HEK293 (cell line): ENCODE measurements at regions not wholly inside any gene's neighbourhood (a gene's known extent, or its start where the extent isn't known, plus 50 kb on each side); places are given as distances from the start of the nearest gene placed in this dataset.

Experiments
- CTCF ChIA-PET: fragments of 350-600 bp; formaldehyde crosslinking; extraction: SDS; loops from one replicate; lab custom pipeline; 2021; ENCODE audit warnings: antibody characterized with exemption; lab: Yijun Ruan, JAX
- POLR2A ChIA-PET: fragments of 300-600 bp; formaldehyde crosslinking; extraction: SDS; loops from one replicate; lab custom pipeline; 2020; ENCODE audit warnings: antibody characterized with exemption, inconsistent platforms; lab: Yijun Ruan, JAX
- H3K27ac ChIP-seq: fragments of 200-500 bp; sonication (Bioruptor generic); 2 replicates; pipeline ENCODE4 v1.5.1; 2014; ENCODE audit warnings: low read depth, low read length, control low read depth, inconsistent platforms; ENCODE audit errors: extremely low read depth
- H3K36me3 ChIP-seq, 2 experiments: fragments of 200-500 bp in 1 of 2; sonication (Bioruptor generic) in 1 of 2; 1 replicate in 1 of 2; 2 replicates in 1 of 2; pipeline ENCODE4 v1.5.1; 2014 to 2017; ENCODE audit warnings: inconsistent platforms in 2 of 2, low read length in 2 of 2; ENCODE audit not compliant: control insufficient read depth in 2 of 2, insufficient read depth in 1 of 2
- H3K4me1 ChIP-seq: fragments of 200-500 bp; sonication (Bioruptor generic); 2 replicates; pipeline ENCODE4 v1.5.1; 2014; ENCODE audit warnings: mild to moderate bottlenecking, low read length, inconsistent platforms; ENCODE audit not compliant: control insufficient read depth, insufficient read depth
- H3K4me3 ChIP-seq: 2 replicates; pipeline ENCODE4 v1.5.1; 2011; ENCODE audit warnings: low read depth, mild to moderate bottlenecking, control low read depth, low read length, moderate library complexity
- H3K9me3 ChIP-seq: fragments of 200-500 bp; sonication (Bioruptor generic); 2 replicates; pipeline ENCODE4 v1.5.1; 2014; ENCODE audit warnings: low read depth, low read length, inconsistent platforms; ENCODE audit not compliant: control insufficient read depth, insufficient read depth
- GFI1B ChIP-seq: fragments of 450-650 bp; formaldehyde crosslinking; IDR thresholded peaks from 2 replicates; pipeline ENCODE4 v1.5.1; 2016; ENCODE audit warnings: missing biosample characterization, missing genetic modification characterization
- HOXD13 ChIP-seq: sonication (generic); formaldehyde crosslinking; IDR thresholded peaks from 2 replicates; pipeline ENCODE4 v1.8.0; 2022; ENCODE audit warnings: missing genetic modification reagents, borderline replicate concordance
- KLF16 ChIP-seq: fragments of 450-650 bp; formaldehyde crosslinking; IDR thresholded peaks from 2 replicates; pipeline ENCODE4 v1.5.1; 2017; ENCODE audit warnings: missing biosample characterization, missing genetic modification characterization
- MEIS1 ChIP-seq: sonication (generic); formaldehyde crosslinking; IDR thresholded peaks from 2 replicates; pipeline ENCODE4 v1.8.1; 2022; ENCODE audit warnings: missing genetic modification reagents, mild to moderate bottlenecking, borderline replicate concordance
- OVOL3 ChIP-seq: fragments of 450-650 bp; formaldehyde crosslinking; IDR thresholded peaks from 2 replicates; pipeline ENCODE4 v1.5.1; 2016; ENCODE audit warnings: missing biosample characterization, missing genetic modification characterization
- PRDM1 ChIP-seq: fragments of 450-650 bp; formaldehyde crosslinking; IDR thresholded peaks from 2 replicates; pipeline ENCODE4; 2016; ENCODE audit warnings: missing biosample characterization, missing genetic modification characterization
- REPIN1 ChIP-seq: fragments of 450-650 bp; formaldehyde crosslinking; IDR thresholded peaks from 2 replicates; pipeline ENCODE4 v1.5.1; 2017; ENCODE audit warnings: missing biosample characterization, missing genetic modification characterization, low read depth
- ZNF112 ChIP-seq: fragments of 450-650 bp; formaldehyde crosslinking; IDR thresholded peaks from 2 replicates; pipeline ENCODE4 v1.5.0; 2017; ENCODE audit warnings: missing biosample characterization, missing genetic modification characterization
- ZNF184 ChIP-seq: fragments of 450-650 bp; IDR thresholded peaks from 2 replicates; pipeline ENCODE4 v1.5.1; 2018; ENCODE audit warnings: missing biosample characterization, mild to moderate bottlenecking, missing genetic modification characterization
- ZNF19 ChIP-seq: fragments of 450-650 bp; formaldehyde crosslinking; IDR thresholded peaks from 2 replicates; pipeline ENCODE4; 2016; ENCODE audit warnings: missing biosample characterization, missing genetic modification characterization, low read depth
- ZNF223 ChIP-seq: fragments of 450-650 bp; formaldehyde crosslinking; IDR thresholded peaks from 2 replicates; pipeline ENCODE4 v1.5.1; 2016; ENCODE audit warnings: missing biosample characterization, missing genetic modification characterization
- ZNF239 ChIP-seq: fragments of 450-650 bp; formaldehyde crosslinking; IDR thresholded peaks from 2 replicates; pipeline ENCODE4 v1.5.1; 2016; ENCODE audit warnings: missing biosample characterization, missing genetic modification characterization
- ZNF521 ChIP-seq: fragments of 450-650 bp; formaldehyde crosslinking; IDR thresholded peaks from 2 replicates; pipeline ENCODE4 v1.5.1; 2017; ENCODE audit warnings: missing biosample characterization, mild to moderate bottlenecking, missing genetic modification characterization
- ZNF654 ChIP-seq: fragments of 450-650 bp; formaldehyde crosslinking; IDR thresholded peaks from 2 replicates; pipeline ENCODE4 v1.5.1; 2016; ENCODE audit warnings: low read depth, missing biosample characterization, missing genetic modification characterization
- ZNF747 ChIP-seq: fragments of 450-650 bp; formaldehyde crosslinking; IDR thresholded peaks from 2 replicates; pipeline ENCODE4 v1.5.1; 2016; ENCODE audit warnings: missing biosample characterization, missing genetic modification characterization
- ZNF76 ChIP-seq: fragments of 450-650 bp; formaldehyde crosslinking; IDR thresholded peaks from 2 replicates; pipeline ENCODE4; 2016; ENCODE audit warnings: low read depth, missing biosample characterization, missing genetic modification characterization, borderline replicate concordance
- TF ChIP-seq, protein P1 (sequence below): fragments of 450-650 bp; formaldehyde crosslinking; conservative IDR thresholded peaks from 2 replicates; pipeline ENCODE4 v1.5.1; 2016; ENCODE audit warnings: low read depth, missing biosample characterization, missing genetic modification characterization
- TF ChIP-seq, protein P2 (sequence below): fragments of 450-650 bp; formaldehyde crosslinking; IDR thresholded peaks from 2 replicates; pipeline ENCODE4 v1.5.1; 2016; ENCODE audit warnings: missing biosample characterization, missing genetic modification characterization
- TF ChIP-seq, protein P3 (sequence below): fragments of 450-650 bp; formaldehyde crosslinking; conservative IDR thresholded peaks from 2 replicates; pipeline ENCODE4 v1.5.1; 2016; ENCODE audit warnings: low read depth, missing biosample characterization, missing genetic modification characterization
- TF ChIP-seq, protein P4 (sequence below): fragments of 450-650 bp; formaldehyde crosslinking; IDR thresholded peaks from 2 replicates; pipeline ENCODE4 v1.5.1; 2017; ENCODE audit warnings: missing biosample characterization, mild to moderate bottlenecking, missing genetic modification characterization, moderate library complexity
- TF ChIP-seq, protein P5 (sequence below): fragments of 450-650 bp; formaldehyde crosslinking; IDR thresholded peaks from 2 replicates; pipeline ENCODE4 v1.5.1; 2016; ENCODE audit warnings: missing biosample characterization, missing genetic modification characterization, borderline replicate concordance

DNA sequence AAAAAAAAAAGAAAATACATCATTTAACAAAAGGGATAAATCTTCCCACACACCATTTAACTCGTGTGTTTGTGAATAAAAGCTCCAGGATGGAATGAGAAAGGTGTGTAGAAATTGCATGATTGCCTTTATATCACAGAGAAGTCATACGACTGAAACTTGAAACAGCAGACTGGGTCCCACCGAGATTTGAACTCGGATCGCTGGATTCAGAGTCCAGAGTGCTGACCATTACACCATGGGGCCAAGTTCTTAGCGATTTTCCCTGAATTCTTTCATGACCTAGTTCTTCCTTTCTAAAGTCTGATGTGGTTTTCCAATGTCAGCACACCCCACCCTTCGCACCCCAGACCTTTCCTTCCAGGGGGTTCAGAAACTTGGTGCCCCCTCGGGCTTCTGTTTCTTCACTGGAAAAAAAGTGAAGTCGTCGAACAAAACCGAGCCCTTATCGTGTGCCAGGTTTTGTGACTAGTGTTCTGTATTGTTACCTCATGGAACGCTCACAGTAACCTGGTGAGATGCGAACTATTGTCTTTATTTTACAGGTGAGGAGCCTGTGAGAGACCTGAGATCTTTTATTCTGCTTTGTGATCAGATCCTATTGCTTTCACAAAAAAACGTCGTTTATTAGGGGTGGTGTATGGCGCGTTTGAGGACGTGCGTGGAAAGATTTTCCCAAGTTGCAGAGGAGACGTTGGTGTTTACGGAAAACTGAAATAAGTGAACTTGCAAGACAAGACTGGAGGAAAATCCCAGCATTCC, 120.8 kb downstream of the OR2B2 start:
- POLR2A ChIA-PET, result interaction anchor here (1.2 kb wide), 2 partner anchors 16 to 658 kb away, joined by 3 to 4 read pairs; a partner anchor contains a TSS
- Histone ChIP-seq H3K27ac (peak overlapping the region; percentile 71), H3K4me3 (peak overlapping the region; percentile 66), H3K9me3 (no peaks in the 10 kb centered on the region), H3K36me3 (no peaks in the 10 kb centered on the region), H3K4me1 (no peaks in the 10 kb centered on the region)
- CTCF ChIA-PET, result interaction anchor here (0.6 to 0.7 kb wide), 3 partner anchors 313 to 614 kb away, joined by 3 to 5 read pairs (median 4); no protein-coding TSS in a partner anchor
- 0 out of 2 replicates have a peak, but pooled peaks have one; percentile 70 for TF ChIP-seq ZNF184
- TF ChIP-seq, protein P1, sequence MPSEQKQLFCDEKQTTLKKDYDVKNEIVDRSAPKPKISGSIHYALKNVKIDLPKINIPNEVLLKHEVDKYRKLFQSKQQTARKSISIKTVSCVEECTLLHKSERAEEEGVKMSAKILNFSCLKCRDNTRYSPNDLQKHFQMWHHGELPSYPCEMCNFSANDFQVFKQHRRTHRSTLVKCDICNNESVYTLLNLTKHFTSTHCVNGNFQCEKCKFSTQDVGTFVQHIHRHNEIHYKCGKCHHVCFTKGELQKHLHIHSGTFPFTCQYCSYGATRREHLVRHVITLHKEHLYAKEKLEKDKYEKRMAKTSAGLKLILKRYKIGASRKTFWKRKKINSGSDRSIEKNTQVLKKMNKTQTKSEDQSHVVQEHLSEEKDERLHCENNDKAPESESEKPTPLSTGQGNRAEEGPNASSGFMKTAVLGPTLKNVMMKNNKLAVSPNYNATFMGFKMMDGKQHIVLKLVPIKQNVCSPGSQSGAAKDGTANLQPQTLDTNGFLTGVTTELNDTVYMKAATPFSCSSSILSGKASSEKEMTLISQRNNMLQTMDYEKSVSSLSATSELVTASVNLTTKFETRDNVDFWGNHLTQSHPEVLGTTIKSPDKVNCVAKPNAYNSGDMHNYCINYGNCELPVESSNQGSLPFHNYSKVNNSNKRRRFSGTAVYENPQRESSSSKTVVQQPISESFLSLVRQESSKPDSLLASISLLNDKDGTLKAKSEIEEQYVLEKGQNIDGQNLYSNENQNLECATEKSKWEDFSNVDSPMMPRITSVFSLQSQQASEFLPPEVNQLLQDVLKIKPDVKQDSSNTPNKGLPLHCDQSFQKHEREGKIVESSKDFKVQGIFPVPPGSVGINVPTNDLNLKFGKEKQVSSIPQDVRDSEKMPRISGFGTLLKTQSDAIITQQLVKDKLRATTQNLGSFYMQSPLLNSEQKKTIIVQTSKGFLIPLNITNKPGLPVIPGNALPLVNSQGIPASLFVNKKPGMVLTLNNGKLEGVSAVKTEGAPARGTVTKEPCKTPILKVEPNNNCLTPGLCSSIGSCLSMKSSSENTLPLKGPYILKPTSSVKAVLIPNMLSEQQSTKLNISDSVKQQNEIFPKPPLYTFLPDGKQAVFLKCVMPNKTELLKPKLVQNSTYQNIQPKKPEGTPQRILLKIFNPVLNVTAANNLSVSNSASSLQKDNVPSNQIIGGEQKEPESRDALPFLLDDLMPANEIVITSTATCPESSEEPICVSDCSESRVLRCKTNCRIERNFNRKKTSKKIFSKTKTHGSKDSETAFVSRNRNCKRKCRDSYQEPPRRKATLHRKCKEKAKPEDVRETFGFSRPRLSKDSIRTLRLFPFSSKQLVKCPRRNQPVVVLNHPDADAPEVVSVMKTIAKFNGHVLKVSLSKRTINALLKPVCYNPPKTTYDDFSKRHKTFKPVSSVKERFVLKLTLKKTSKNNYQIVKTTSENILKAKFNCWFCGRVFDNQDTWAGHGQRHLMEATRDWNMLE, result peak; percentile 42; the same call in 1 of the 2 replicates
- TF ChIP-seq MEIS1 (CRISPR knock-in tag), result no peak
- TF ChIP-seq, protein P2, sequence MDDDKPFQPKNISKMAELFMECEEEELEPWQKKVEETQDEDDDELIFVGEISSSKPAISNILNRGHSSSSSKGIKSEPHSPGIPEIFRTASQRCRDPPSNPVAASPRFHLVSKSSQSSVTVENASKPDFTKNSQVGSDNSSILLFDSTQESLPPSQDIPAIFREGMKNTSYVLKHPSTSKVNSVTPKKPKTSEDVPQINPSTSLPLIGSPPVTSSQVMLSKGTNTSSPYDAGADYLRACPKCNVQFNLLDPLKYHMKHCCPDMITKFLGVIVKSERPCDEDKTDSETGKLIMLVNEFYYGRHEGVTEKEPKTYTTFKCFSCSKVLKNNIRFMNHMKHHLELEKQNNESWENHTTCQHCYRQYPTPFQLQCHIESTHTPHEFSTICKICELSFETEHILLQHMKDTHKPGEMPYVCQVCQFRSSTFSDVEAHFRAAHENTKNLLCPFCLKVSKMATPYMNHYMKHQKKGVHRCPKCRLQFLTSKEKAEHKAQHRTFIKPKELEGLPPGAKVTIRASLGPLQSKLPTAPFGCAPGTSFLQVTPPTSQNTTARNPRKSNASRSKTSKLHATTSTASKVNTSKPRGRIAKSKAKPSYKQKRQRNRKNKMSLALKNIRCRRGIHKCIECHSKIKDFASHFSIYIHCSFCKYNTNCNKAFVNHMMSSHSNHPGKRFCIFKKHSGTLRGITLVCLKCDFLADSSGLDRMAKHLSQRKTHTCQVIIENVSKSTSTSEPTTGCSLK, result no peak
- TF ChIP-seq ZNF112 (tag by site-specific recombination), result no peak
- TF ChIP-seq REPIN1 (tag by site-specific recombination), result no peak
- TF ChIP-seq, protein P3, sequence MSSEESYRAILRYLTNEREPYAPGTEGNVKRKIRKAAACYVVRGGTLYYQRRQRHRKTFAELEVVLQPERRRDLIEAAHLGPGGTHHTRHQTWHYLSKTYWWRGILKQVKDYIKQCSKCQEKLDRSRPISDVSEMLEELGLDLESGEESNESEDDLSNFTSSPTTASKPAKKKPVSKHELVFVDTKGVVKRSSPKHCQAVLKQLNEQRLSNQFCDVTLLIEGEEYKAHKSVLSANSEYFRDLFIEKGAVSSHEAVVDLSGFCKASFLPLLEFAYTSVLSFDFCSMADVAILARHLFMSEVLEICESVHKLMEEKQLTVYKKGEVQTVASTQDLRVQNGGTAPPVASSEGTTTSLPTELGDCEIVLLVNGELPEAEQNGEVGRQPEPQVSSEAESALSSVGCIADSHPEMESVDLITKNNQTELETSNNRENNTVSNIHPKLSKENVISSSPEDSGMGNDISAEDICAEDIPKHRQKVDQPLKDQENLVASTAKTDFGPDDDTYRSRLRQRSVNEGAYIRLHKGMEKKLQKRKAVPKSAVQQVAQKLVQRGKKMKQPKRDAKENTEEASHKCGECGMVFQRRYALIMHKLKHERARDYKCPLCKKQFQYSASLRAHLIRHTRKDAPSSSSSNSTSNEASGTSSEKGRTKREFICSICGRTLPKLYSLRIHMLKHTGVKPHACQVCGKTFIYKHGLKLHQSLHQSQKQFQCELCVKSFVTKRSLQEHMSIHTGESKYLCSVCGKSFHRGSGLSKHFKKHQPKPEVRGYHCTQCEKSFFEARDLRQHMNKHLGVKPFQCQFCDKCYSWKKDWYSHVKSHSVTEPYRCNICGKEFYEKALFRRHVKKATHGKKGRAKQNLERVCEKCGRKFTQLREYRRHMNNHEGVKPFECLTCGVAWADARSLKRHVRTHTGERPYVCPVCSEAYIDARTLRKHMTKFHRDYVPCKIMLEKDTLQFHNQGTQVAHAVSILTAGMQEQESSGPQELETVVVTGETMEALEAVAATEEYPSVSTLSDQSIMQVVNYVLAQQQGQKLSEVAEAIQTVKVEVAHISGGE, result no peak
- TF ChIP-seq ZNF747 (tag by site-specific recombination), result no peak
- TF ChIP-seq HOXD13 (CRISPR knock-in tag), result no peak
- TF ChIP-seq ZNF521, result no peak
- TF ChIP-seq ZNF76, result no peak
- no peak; the same call in 1 of the 2 replicates for TF ChIP-seq ZNF654
- TF ChIP-seq GFI1B, result 0 out of 2 replicates have a peak, but pooled peaks have one; percentile 34
- TF ChIP-seq ZNF19, result no peak
- TF ChIP-seq, protein P4, sequence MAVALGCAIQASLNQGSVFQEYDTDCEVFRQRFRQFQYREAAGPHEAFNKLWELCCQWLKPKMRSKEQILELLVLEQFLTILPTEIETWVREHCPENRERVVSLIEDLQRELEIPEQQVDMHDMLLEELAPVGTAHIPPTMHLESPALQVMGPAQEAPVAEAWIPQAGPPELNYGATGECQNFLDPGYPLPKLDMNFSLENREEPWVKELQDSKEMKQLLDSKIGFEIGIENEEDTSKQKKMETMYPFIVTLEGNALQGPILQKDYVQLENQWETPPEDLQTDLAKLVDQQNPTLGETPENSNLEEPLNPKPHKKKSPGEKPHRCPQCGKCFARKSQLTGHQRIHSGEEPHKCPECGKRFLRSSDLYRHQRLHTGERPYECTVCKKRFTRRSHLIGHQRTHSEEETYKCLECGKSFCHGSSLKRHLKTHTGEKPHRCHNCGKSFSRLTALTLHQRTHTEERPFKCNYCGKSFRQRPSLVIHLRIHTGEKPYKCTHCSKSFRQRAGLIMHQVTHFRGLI (tag by site-specific recombination), result no peak
- TF ChIP-seq, protein P5, sequence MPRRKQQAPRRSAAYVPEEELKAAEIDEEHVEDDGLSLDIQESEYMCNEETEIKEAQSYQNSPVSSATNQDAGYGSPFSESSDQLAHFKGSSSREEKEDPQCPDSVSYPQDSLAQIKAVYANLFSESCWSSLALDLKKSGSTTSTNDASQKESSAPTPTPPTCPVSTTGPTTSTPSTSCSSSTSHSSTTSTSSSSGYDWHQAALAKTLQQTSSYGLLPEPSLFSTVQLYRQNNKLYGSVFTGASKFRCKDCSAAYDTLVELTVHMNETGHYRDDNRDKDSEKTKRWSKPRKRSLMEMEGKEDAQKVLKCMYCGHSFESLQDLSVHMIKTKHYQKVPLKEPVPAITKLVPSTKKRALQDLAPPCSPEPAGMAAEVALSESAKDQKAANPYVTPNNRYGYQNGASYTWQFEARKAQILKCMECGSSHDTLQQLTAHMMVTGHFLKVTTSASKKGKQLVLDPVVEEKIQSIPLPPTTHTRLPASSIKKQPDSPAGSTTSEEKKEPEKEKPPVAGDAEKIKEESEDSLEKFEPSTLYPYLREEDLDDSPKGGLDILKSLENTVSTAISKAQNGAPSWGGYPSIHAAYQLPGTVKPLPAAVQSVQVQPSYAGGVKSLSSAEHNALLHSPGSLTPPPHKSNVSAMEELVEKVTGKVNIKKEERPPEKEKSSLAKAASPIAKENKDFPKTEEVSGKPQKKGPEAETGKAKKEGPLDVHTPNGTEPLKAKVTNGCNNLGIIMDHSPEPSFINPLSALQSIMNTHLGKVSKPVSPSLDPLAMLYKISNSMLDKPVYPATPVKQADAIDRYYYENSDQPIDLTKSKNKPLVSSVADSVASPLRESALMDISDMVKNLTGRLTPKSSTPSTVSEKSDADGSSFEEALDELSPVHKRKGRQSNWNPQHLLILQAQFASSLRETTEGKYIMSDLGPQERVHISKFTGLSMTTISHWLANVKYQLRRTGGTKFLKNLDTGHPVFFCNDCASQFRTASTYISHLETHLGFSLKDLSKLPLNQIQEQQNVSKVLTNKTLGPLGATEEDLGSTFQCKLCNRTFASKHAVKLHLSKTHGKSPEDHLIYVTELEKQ, result no peak; the same call in 1 of the 2 replicates
- no peak for TF ChIP-seq KLF16 (tag by site-specific recombination)
- no peak for TF ChIP-seq OVOL3 (tag by site-specific recombination)
- TF ChIP-seq ZNF239 (tag by site-specific recombination), result no peak
- no peak for TF ChIP-seq ZNF223 (tag by site-specific recombination)
- peak; percentile 53; the same call in 1 of the 2 replicates for TF ChIP-seq PRDM1 (tag by site-specific recombination)
